Spleen (tissue), 11 donors: ENCODE measurements at regions not wholly inside any gene's neighbourhood (a gene's known extent, or its start where the extent isn't known, plus 50 kb on each side); places are given as distances from the start of the nearest gene placed in this dataset.
A peak's percentile ranks its signal among the peaks of the same experiment; 100 is the strongest.

Source experiments
- DNase-seq: peaks from one replicate; pipeline ENCODE4 v3.0.0-alpha.2; 2020
- H3K27ac ChIP-seq, 8 donors: fragments of 200-600 bp; sonication (generic) in 7 of 8; 1 replicate in 4 of 8; 2 replicates in 4 of 8; pipeline versions ENCODE4 v1.5.0 to v1.8.0; 2016 to 2021; ENCODE audit warnings: inconsistent platforms in 4 of 8, mild to moderate bottlenecking in 4 of 8, moderate library complexity in 1 of 8
- H3K27me3 ChIP-seq, 7 donors: fragments of 200-600 bp; sonication (generic) in 6 of 7; replicated peaks in 1 of 7; 1 replicate in 4 of 7; 2 replicates in 3 of 7; pipeline versions ENCODE4 v1.5.0 to v1.8.0; 2016 to 2021; ENCODE audit warnings: inconsistent platforms in 3 of 7, mild to moderate bottlenecking in 1 of 7
- H3K36me3 ChIP-seq, 6 donors: fragments of 200-600 bp; sonication (generic) in 5 of 6; 1 replicate in 4 of 6; 2 replicates in 2 of 6; pipeline versions ENCODE4 v1.5.0 to v1.8.0; 2016 to 2021; ENCODE audit warnings: inconsistent platforms in 2 of 6
- H3K4me1 ChIP-seq, 6 donors: fragments of 200-600 bp; sonication (generic) in 5 of 6; 1 replicate in 3 of 6; 2 replicates in 3 of 6; pipeline versions ENCODE4 v1.5.0 to v1.8.0; 2016 to 2021; ENCODE audit warnings: inconsistent platforms in 3 of 6
- H3K4me3 ChIP-seq, 8 donors: fragments of 200-600 bp; sonication (generic) in 7 of 8; 1 replicate in 4 of 8; 2 replicates in 4 of 8; pipeline versions ENCODE4 v1.5.0 to v1.8.0; 2016 to 2021; ENCODE audit warnings: inconsistent platforms in 4 of 8, mild to moderate bottlenecking in 4 of 8, moderate library complexity in 2 of 8
- H3K9me3 ChIP-seq, 8 donors: fragments of 200-600 bp; sonication (generic) in 7 of 8; 1 replicate in 4 of 8; 2 replicates in 4 of 8; pipeline versions ENCODE4 v1.5.0 to v1.8.0; 2016 to 2021; ENCODE audit warnings: inconsistent platforms in 4 of 8
- CTCF ChIP-seq, 11 experiments: fragments of 200-600 bp in 7 of 11; fragments of 450-650 bp in 4 of 11; sonication (generic) in 4 of 11; IDR thresholded peaks in 8 of 11; conservative IDR thresholded peaks in 3 of 11; 1 replicate in 7 of 11; 2 replicates in 4 of 11; pipeline versions ENCODE4 v1.4.0 to v1.8.0; 2016 to 2021; ENCODE audit warnings: antibody characterized with exemption in 11 of 11, inconsistent platforms in 4 of 11, mild to moderate bottlenecking in 1 of 11
- POLR2A ChIP-seq, 3 donors: fragments of 450-650 bp; IDR thresholded peaks; one replicate each; pipeline ENCODE4 v1.5.1; 2017; ENCODE audit warnings: antibody characterized with exemption in 3 of 3, mild to moderate bottlenecking in 1 of 3
- POLR2AphosphoS5 ChIP-seq, 3 donors: sonication (generic); formaldehyde crosslinking; IDR thresholded peaks; one replicate each; pipeline ENCODE4 v1.5.1; 2017; ENCODE audit warnings: antibody characterized with exemption in 3 of 3
- WGBS, 5 donors: extraction: QIAGEN DNeasy Blood & Tissue Kit in 3 of 5; methylation state at CpG; one replicate each; pipeline versions ENCODE4 v1.1.5 to v1.1.7; 2013 to 2018; 5-methylcytosine and 5-hydroxymethylcytosine counted together
- intact Hi-C: fragments of 100-400 bp; cut with DNase I; formaldehyde crosslinking; loops from one replicate; pipeline ENCODE4 v1.15.0; 2023; ENCODE audit warnings: low total_unique reads
- donor health status: healthy with polysubstance abuse.
- donor health status: DM: no; HTN: no; CAD: no; lungs with moderate emphysema.
- donor health status: DM: no; HTN: no; CAD: no.
- donor health status: Bipolar disorder and iron deficiency.
- donor health status: healthy.
- donor health status: DM: no; HTN: no; CAD: no.
- donor health status: DM: yes; HTN: yes; CAD: no.

GRCh38 chr10:78770167-78771090, 298.3 kb upstream of the ZMIZ1 start:
- peak; percentile 54 for DNase-seq
- peaks cover 0 to 33% (median 12%) of the 10 kb centered on the region in 6 donors for H3K4me1 ChIP-seq
- TF ChIP-seq POLR2AphosphoS5 (IDR thresholded peaks at IDR 0.05): no peak
- no peak for TF ChIP-seq CTCF (IDR thresholded peaks at IDR 0.05 in 8 of 11, conservative IDR thresholded peaks at IDR 0.05 in 3 of 11)
- no peak for TF ChIP-seq POLR2A (IDR thresholded peaks at IDR 0.05)
- H3K27me3 ChIP-seq: no peaks in the 10 kb centered on the region
- WGBS, 5 donors: 90 to 96% (median 92%) methylated on average over 16 of the region's 16 CpGs
- intact Hi-C loops: no loop called here
- H3K4me3 ChIP-seq: no peak overlapping the region
- H3K36me3 ChIP-seq: no peaks in the 10 kb centered on the region
- peak overlapping the region in 6 of 8 donors; percentile 54 to 77 (median 60) for H3K27ac ChIP-seq
- H3K9me3 ChIP-seq: no peaks in the 10 kb centered on the region

- H3K36me3 ChIP-seq: no peaks in the 10 kb centered on the region
- no peaks in the 10 kb centered on the region for H3K27me3 ChIP-seq
- TF ChIP-seq CTCF (IDR thresholded peaks at IDR 0.05 in 8 of 11, conservative IDR thresholded peaks at IDR 0.05 in 3 of 11): no peak
- no peak for TF ChIP-seq POLR2A (IDR thresholded peaks at IDR 0.05)
- 64 to 85% (median 67%) methylated on average over 7 of the region's 7 CpGs for WGBS, 5 donors
- H3K4me3 ChIP-seq: no peak overlapping the region
- H3K4me1 ChIP-seq: peaks cover 0 to 33% (median 12%) of the 10 kb centered on the region in 6 donors
- intact Hi-C loops: no loop called here
- peak overlapping the region in 7 of 8 donors; percentile 48 to 77 (median 60) for H3K27ac ChIP-seq
- DNase-seq: peak; percentile 61
- H3K9me3 ChIP-seq: no peaks in the 10 kb centered on the region
Measured at GRCh38 chr10:78771260-78771659, 297.5 kb upstream of the ZMIZ1 start.

- peak overlapping the region in 6 of 8 donors; percentile 29 to 77 (median 60) for H3K27ac ChIP-seq
- intact Hi-C loops: no loop called here
- H3K36me3 ChIP-seq: no peaks in the 10 kb centered on the region
- no peak overlapping the region for H3K4me3 ChIP-seq
- H3K4me1 ChIP-seq: peaks cover 0 to 36% (median 13%) of the 10 kb centered on the region in 6 donors
- TF ChIP-seq CTCF (IDR thresholded peaks at IDR 0.05 in 8 of 11, conservative IDR thresholded peaks at IDR 0.05 in 3 of 11): peak in 1 of 11 experiments; percentile 1
- peak in 1 of 3 donors; percentile 36 for TF ChIP-seq POLR2AphosphoS5 (IDR thresholded peaks at IDR 0.05)
- no peak for TF ChIP-seq POLR2A (IDR thresholded peaks at IDR 0.05)
- WGBS, 5 donors: 53 to 84% (median 78%) methylated on average over 7 of the region's 7 CpGs
- H3K9me3 ChIP-seq: no peaks in the 10 kb centered on the region
- no peaks in the 10 kb centered on the region for H3K27me3 ChIP-seq
- no peak for DNase-seq
Measured at GRCh38 chr10:78771808-78772455, 296.8 kb upstream of the ZMIZ1 start.

GRCh38 chr10:78772486-78772885, 296.3 kb upstream of the ZMIZ1 start:
- WGBS, 5 donors: 88 to 96% (median 95%) methylated on average over 8 of the region's 8 CpGs
- H3K36me3 ChIP-seq: no peaks in the 10 kb centered on the region
- H3K9me3 ChIP-seq: no peaks in the 10 kb centered on the region
- intact Hi-C loops: no loop called here
- H3K27ac ChIP-seq: peak overlapping the region in 6 of 8 donors; percentile 29 to 77 (median 60)
- TF ChIP-seq POLR2A (IDR thresholded peaks at IDR 0.05): no peak
- no peak for TF ChIP-seq POLR2AphosphoS5 (IDR thresholded peaks at IDR 0.05)
- TF ChIP-seq CTCF (IDR thresholded peaks at IDR 0.05 in 8 of 11, conservative IDR thresholded peaks at IDR 0.05 in 3 of 11): no peak
- DNase-seq: no peak
- H3K4me3 ChIP-seq: no peak overlapping the region
- H3K27me3 ChIP-seq: no peaks in the 10 kb centered on the region
- H3K4me1 ChIP-seq: peaks cover 0 to 42% (median 15%) of the 10 kb centered on the region in 6 donors
